HEK293 (cell line): ENCODE measurements at regions not wholly inside any gene's neighbourhood (a gene's known extent, or its start where the extent isn't known, plus 50 kb on each side); places are given as distances from the start of the nearest gene placed in this dataset.

Source experiments
- CTCF ChIA-PET: fragments of 350-600 bp; formaldehyde crosslinking; extraction: SDS; loops from one replicate; lab custom pipeline; 2021; ENCODE audit warnings: antibody characterized with exemption; lab: Yijun Ruan, JAX
- POLR2A ChIA-PET: fragments of 300-600 bp; formaldehyde crosslinking; extraction: SDS; loops from one replicate; lab custom pipeline; 2020; ENCODE audit warnings: antibody characterized with exemption, inconsistent platforms; lab: Yijun Ruan, JAX
- H3K27ac ChIP-seq: fragments of 200-500 bp; sonication (Bioruptor generic); 2 replicates; pipeline ENCODE4 v1.5.1; 2014; ENCODE audit warnings: low read depth, low read length, control low read depth, inconsistent platforms; ENCODE audit errors: extremely low read depth
- H3K36me3 ChIP-seq, 2 experiments: fragments of 200-500 bp in 1 of 2; sonication (Bioruptor generic) in 1 of 2; 1 replicate in 1 of 2; 2 replicates in 1 of 2; pipeline ENCODE4 v1.5.1; 2014 to 2017; ENCODE audit warnings: inconsistent platforms in 2 of 2, low read length in 2 of 2; ENCODE audit not compliant: control insufficient read depth in 2 of 2, insufficient read depth in 1 of 2
- H3K4me1 ChIP-seq: fragments of 200-500 bp; sonication (Bioruptor generic); 2 replicates; pipeline ENCODE4 v1.5.1; 2014; ENCODE audit warnings: mild to moderate bottlenecking, low read length, inconsistent platforms; ENCODE audit not compliant: control insufficient read depth, insufficient read depth
- H3K4me3 ChIP-seq: 2 replicates; pipeline ENCODE4 v1.5.1; 2011; ENCODE audit warnings: low read depth, mild to moderate bottlenecking, control low read depth, low read length, moderate library complexity
- H3K9me3 ChIP-seq: fragments of 200-500 bp; sonication (Bioruptor generic); 2 replicates; pipeline ENCODE4 v1.5.1; 2014; ENCODE audit warnings: low read depth, low read length, inconsistent platforms; ENCODE audit not compliant: control insufficient read depth, insufficient read depth
- AEBP2 ChIP-seq: fragments of 450-650 bp; formaldehyde crosslinking; IDR thresholded peaks from 2 replicates; pipeline ENCODE4 v1.5.1; 2016; ENCODE audit warnings: missing biosample characterization, missing genetic modification characterization, borderline replicate concordance
- ATF2 ChIP-seq: fragments of 450-650 bp; formaldehyde crosslinking; IDR thresholded peaks from 2 replicates; pipeline ENCODE4 v1.5.1; 2016; ENCODE audit warnings: missing biosample characterization, missing genetic modification characterization, low read depth
- EGR2 ChIP-seq: fragments of 450-650 bp; formaldehyde crosslinking; IDR thresholded peaks from 2 replicates; pipeline ENCODE4 v1.5.1; 2016; ENCODE audit warnings: low read depth, missing biosample characterization, missing genetic modification characterization
- GLI2 ChIP-seq: fragments of 450-650 bp; formaldehyde crosslinking; IDR thresholded peaks from 2 replicates; pipeline ENCODE4; 2017; ENCODE audit warnings: missing biosample characterization, missing genetic modification characterization, low read depth, borderline replicate concordance
- KLF16 ChIP-seq: fragments of 450-650 bp; formaldehyde crosslinking; IDR thresholded peaks from 2 replicates; pipeline ENCODE4 v1.5.1; 2017; ENCODE audit warnings: missing biosample characterization, missing genetic modification characterization
- KLF8 ChIP-seq: fragments of 450-650 bp; formaldehyde crosslinking; IDR thresholded peaks from 2 replicates; pipeline ENCODE4 v1.5.1; 2016; ENCODE audit warnings: missing biosample characterization, missing genetic modification characterization
- PRDM4 ChIP-seq: fragments of 450-650 bp; formaldehyde crosslinking; IDR thresholded peaks from 2 replicates; pipeline ENCODE4 v1.5.1; 2017; ENCODE audit warnings: missing biosample characterization, missing genetic modification characterization
- RBAK ChIP-seq: fragments of 450-650 bp; formaldehyde crosslinking; IDR thresholded peaks from 2 replicates; pipeline ENCODE4 v1.5.1; 2016; ENCODE audit warnings: missing biosample characterization, missing genetic modification characterization
- SP3 ChIP-seq: fragments of 450-650 bp; formaldehyde crosslinking; IDR thresholded peaks from 2 replicates; pipeline ENCODE4 v1.5.1; 2016; ENCODE audit warnings: missing biosample characterization, missing genetic modification characterization
- TCF7L2 ChIP-seq: IDR thresholded peaks from 2 replicates; pipeline ENCODE4 v1.6.1; 2011; ENCODE audit warnings: low read depth, mild to moderate bottlenecking, inconsistent platforms, low read length, moderate library complexity, borderline replicate concordance
- YY2 ChIP-seq: fragments of 450-650 bp; formaldehyde crosslinking; IDR thresholded peaks from 2 replicates; pipeline ENCODE4 v1.5.1; 2016; ENCODE audit warnings: missing biosample characterization, missing genetic modification characterization
- ZNF114 ChIP-seq: fragments of 450-650 bp; formaldehyde crosslinking; IDR thresholded peaks from 2 replicates; pipeline ENCODE4 v1.5.0; 2017; ENCODE audit warnings: missing biosample characterization, missing genetic modification characterization
- ZNF157 ChIP-seq: fragments of 450-650 bp; formaldehyde crosslinking; IDR thresholded peaks from 2 replicates; pipeline ENCODE4 v1.5.1; 2016; ENCODE audit warnings: missing biosample characterization, missing genetic modification characterization
- ZNF169 ChIP-seq: fragments of 450-650 bp; formaldehyde crosslinking; IDR thresholded peaks from 2 replicates; pipeline ENCODE4 v1.5.1; 2016; ENCODE audit warnings: missing biosample characterization, missing genetic modification characterization
- ZNF2 ChIP-seq: fragments of 450-650 bp; formaldehyde crosslinking; IDR thresholded peaks from 2 replicates; pipeline ENCODE4 v1.5.1; 2016; ENCODE audit warnings: missing biosample characterization, missing genetic modification characterization
- ZNF211 ChIP-seq: fragments of 450-650 bp; formaldehyde crosslinking; IDR thresholded peaks from 2 replicates; pipeline ENCODE4 v1.5.1; 2016; ENCODE audit warnings: low read depth, missing biosample characterization, missing genetic modification characterization
- ZNF24 ChIP-seq: fragments of 450-650 bp; formaldehyde crosslinking; IDR thresholded peaks from 2 replicates; pipeline ENCODE4 v1.5.1; 2016; ENCODE audit warnings: missing biosample characterization, missing genetic modification characterization
- ZNF248 ChIP-seq: fragments of 450-650 bp; formaldehyde crosslinking; IDR thresholded peaks from 2 replicates; pipeline ENCODE4 v1.5.1; 2017; ENCODE audit warnings: missing biosample characterization, missing genetic modification characterization
- ZNF274 ChIP-seq, 2 experiments: fragments of 200-500 bp in 1 of 2; fragments of 450-650 bp in 1 of 2; sonication (Bioruptor generic) in 1 of 2; formaldehyde crosslinking in 1 of 2; IDR thresholded peaks; 2 replicates each; pipeline versions ENCODE4 v1.5.1 to v1.6.1; 2014 to 2016; ENCODE audit warnings: borderline replicate concordance in 1 of 2, inconsistent platforms in 1 of 2, low read length in 1 of 2, missing biosample characterization in 1 of 2, missing genetic modification characterization in 1 of 2
- ZNF280D ChIP-seq: fragments of 450-650 bp; formaldehyde crosslinking; IDR thresholded peaks from 2 replicates; pipeline ENCODE4 v1.5.1; 2016; ENCODE audit warnings: missing biosample characterization, missing genetic modification characterization
- ZNF37A ChIP-seq: fragments of 450-650 bp; IDR thresholded peaks from 2 replicates; pipeline ENCODE4 v1.5.1; 2018; ENCODE audit warnings: missing biosample characterization, missing genetic modification characterization
- ZNF404 ChIP-seq: fragments of 450-650 bp; formaldehyde crosslinking; IDR thresholded peaks from 2 replicates; pipeline ENCODE4 v1.5.1; 2017; ENCODE audit warnings: missing biosample characterization, missing genetic modification characterization
- ZNF473 ChIP-seq: fragments of 450-650 bp; formaldehyde crosslinking; IDR thresholded peaks from 2 replicates; pipeline ENCODE4 v1.5.1; 2017; ENCODE audit warnings: missing biosample characterization, missing genetic modification characterization
- ZNF544 ChIP-seq: fragments of 450-650 bp; formaldehyde crosslinking; IDR thresholded peaks from 2 replicates; pipeline ENCODE4 v1.5.0; 2017; ENCODE audit warnings: missing biosample characterization, missing genetic modification characterization
- ZNF548 ChIP-seq: fragments of 450-650 bp; formaldehyde crosslinking; IDR thresholded peaks from 2 replicates; pipeline ENCODE4 v1.5.1; 2016; ENCODE audit warnings: missing biosample characterization, missing genetic modification characterization
- ZNF558 ChIP-seq: fragments of 450-650 bp; formaldehyde crosslinking; IDR thresholded peaks from 2 replicates; pipeline ENCODE4 v1.5.1; 2016; ENCODE audit warnings: missing biosample characterization, missing genetic modification characterization
- TF ChIP-seq, protein P1 (sequence below): IDR thresholded peaks from 2 replicates; pipeline ENCODE4 v1.6.1; 2011; ENCODE audit warnings: mild to moderate bottlenecking, low read depth, low read length, borderline replicate concordance

DNA sequence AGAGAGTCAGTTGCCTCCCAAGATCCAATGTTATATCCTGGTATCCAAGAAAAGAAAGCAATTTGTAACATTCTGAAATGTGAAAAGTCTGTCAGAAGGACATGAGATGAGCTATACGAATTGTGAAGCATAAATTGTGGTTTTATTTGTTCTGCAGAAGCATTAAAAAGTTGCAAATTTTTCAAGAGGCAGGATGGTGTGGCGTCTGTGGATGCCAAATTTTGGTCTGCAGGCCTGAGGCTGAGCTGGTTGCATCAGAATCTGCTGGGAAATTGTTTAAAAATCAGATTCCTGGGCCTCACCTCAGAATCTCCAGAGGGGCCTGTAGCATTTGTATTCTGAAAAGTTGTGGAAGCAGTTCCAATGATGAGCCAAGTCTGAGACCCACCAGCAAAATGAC lies 284.7 kb downstream of the NUAK1 start:
- H3K27ac ChIP-seq = no peak overlapping the region
- H3K9me3 ChIP-seq = no peaks in the 10 kb centered on the region
- no peaks in the 10 kb centered on the region for H3K36me3 ChIP-seq
- CTCF ChIA-PET = interaction anchor here (0.6 kb wide), 1 partner anchor 36 kb away, joined by 3 read pairs; no protein-coding TSS in a partner anchor
- TF ChIP-seq KLF16 (no peak), ZNF157 (tag by site-specific recombination) (no peak), ZNF24 (tag by site-specific recombination) (no peak), AEBP2 (no peak), ATF2 (tag by site-specific recombination) (no peak), EGR2 (tag by site-specific recombination) (no peak), ZNF37A (tag by site-specific recombination) (no peak), ZNF211 (tag by site-specific recombination) (no peak), SP3 (tag by site-specific recombination) (no peak), ZNF274 (IDR thresholded peaks at IDR 0.05; ENCODE audit: low read length) (no peak), ZNF274 (tag by site-specific recombination; IDR thresholded peaks at IDR 0.05; ENCODE audit: borderline replicate concordance) (no peak), ZNF558 (no peak), ZNF114 (tag by site-specific recombination) (no peak), ZNF280D (tag by site-specific recombination) (no peak), ZNF473 (no peak), ZNF169 (no peak), GLI2 (no peak), YY2 (tag by site-specific recombination) (no peak), ZNF248 (tag by site-specific recombination) (no peak)
- TF ChIP-seq, protein P1, sequence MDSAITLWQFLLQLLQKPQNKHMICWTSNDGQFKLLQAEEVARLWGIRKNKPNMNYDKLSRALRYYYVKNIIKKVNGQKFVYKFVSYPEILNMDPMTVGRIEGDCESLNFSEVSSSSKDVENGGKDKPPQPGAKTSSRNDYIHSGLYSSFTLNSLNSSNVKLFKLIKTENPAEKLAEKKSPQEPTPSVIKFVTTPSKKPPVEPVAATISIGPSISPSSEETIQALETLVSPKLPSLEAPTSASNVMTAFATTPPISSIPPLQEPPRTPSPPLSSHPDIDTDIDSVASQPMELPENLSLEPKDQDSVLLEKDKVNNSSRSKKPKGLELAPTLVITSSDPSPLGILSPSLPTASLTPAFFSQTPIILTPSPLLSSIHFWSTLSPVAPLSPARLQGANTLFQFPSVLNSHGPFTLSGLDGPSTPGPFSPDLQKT = no peak
- H3K4me3 ChIP-seq = no peak overlapping the region
- POLR2A ChIA-PET = no interaction called here
- H3K4me1 ChIP-seq = no peaks in the 10 kb centered on the region

GRCh38 chr12:105855361-105856047 lies 283.2 kb downstream of the NUAK1 start:
- H3K4me3 ChIP-seq = no peak overlapping the region
- H3K4me1 ChIP-seq = no peaks in the 10 kb centered on the region
- H3K27ac ChIP-seq = no peak overlapping the region
- H3K9me3 ChIP-seq = no peaks in the 10 kb centered on the region
- CTCF ChIA-PET = interaction anchor here (0.6 kb wide), 1 partner anchor 46 kb away, joined by 3 read pairs; no protein-coding TSS in a partner anchor
- POLR2A ChIA-PET = no interaction called here
- H3K36me3 ChIP-seq = no peaks in the 10 kb centered on the region
- TF ChIP-seq ZNF544 (no peak), PRDM4 (no peak), ZNF24 (tag by site-specific recombination) (no peak), KLF16 (no peak), TCF7L2 (no peak), RBAK (tag by site-specific recombination) (no peak), ZNF548 (tag by site-specific recombination) (no peak), ZNF404 (tag by site-specific recombination) (no peak), ZNF2 (tag by site-specific recombination) (no peak), KLF8 (no peak)
